GM12892 (cell line): ENCODE measurements at regions not wholly inside any gene's neighbourhood (a gene's known extent, or its start where the extent isn't known, plus 50 kb on each side); places are given as distances from the start of the nearest gene placed in this dataset.
"Not testable (repeated sequence)": the region's sequence is repeated elsewhere in the genome, so short reads cannot be mapped to it uniquely, and the experiment has no call there.

Experiments used
- POLR2A ChIP-seq: IDR thresholded peaks from 2 replicates; pipeline ENCODE4 v1.6.1; 2011; ENCODE audit warnings: low read depth, low read length, control low read depth
- POLR2AphosphoS5 ChIP-seq: IDR thresholded peaks from 2 replicates; pipeline ENCODE4 v1.6.1; 2011; ENCODE audit warnings: low read depth, low read length, control low read depth
- TAF1 ChIP-seq: IDR thresholded peaks from 2 replicates; pipeline ENCODE4 v1.6.1; 2011; ENCODE audit warnings: low read depth, mild to moderate bottlenecking, control low read depth, low read length, borderline replicate concordance

DNA sequence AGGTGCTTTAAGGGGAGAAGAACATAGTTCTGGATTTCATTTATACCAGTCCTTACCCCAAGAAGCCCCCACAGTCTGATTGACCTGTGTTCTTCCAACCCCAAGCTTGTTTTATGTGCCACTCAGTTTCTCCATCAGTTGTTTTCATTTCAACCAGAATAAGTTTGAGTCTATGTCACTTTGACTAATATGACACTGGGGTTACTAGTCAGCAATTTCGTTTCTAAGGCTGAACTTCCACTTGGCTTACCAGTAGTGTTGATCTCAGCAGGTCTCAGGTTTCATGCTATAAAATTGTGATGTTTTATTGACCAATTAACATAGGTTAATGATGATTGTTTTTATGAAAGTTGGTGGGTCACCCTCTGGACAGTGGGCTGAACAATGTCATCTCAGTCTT is 84.8 kb downstream of the TRIM43 start:
- TF ChIP-seq TAF1, POLR2A, POLR2AphosphoS5: not testable (repeated sequence)
